M059J (cell line): ENCODE measurements at regions not wholly inside any gene's neighbourhood (a gene's known extent, or its start where the extent isn't known, plus 50 kb on each side); places are given as distances from the start of the nearest gene placed in this dataset.
A peak's percentile ranks its signal among the peaks of the same experiment; 100 is the strongest.
"Not testable (repeated sequence)": the region's sequence is repeated elsewhere in the genome, so short reads cannot be mapped to it uniquely, and the experiment has no call there.

ENCODE experiments used
- DNase-seq: peaks from one replicate; pipeline ENCODE4 v3.0.0-alpha.2; 2012; ENCODE audit warnings: low read depth

- DNase-seq = peak; percentile 80
Measured at GRCh38 chr4:74505355-74505978, 60.5 kb downstream of the AREG start.

GRCh38 chr4:74509363-74509762 lies 64.4 kb downstream of the AREG start:
- DNase-seq = not testable (repeated sequence)

GRCh38 chr4:74516303-74516702 lies 71.4 kb downstream of the AREG start:
- peak; percentile 44 for DNase-seq

GRCh38 chr4:74517996-74518395 lies 73.1 kb downstream of the AREG start:
- no peak for DNase-seq

- no peak for DNase-seq
Measured at GRCh38 chr4:74522251-74522991, 77.5 kb downstream of the AREG start.

GRCh38 chr4:74523096-74523495 lies 78.2 kb downstream of the AREG start:
- DNase-seq = no peak

GRCh38 chr4:74524985-74525384 lies 80.0 kb downstream of the AREG start:
- DNase-seq = no peak

- DNase-seq = peak; percentile 38
Measured at GRCh38 chr4:74527049-74527448, 82.1 kb downstream of the AREG start.

GRCh38 chr4:74528178-74528577 lies 83.2 kb downstream of the AREG start:
- no peak for DNase-seq

- DNase-seq = no peak
Measured at GRCh38 chr4:74529284-74530041, 84.5 kb downstream of the AREG start.

- peak; percentile 81 for DNase-seq
Measured at GRCh38 chr4:74531963-74532794, 87.2 kb downstream of the AREG start.

GRCh38 chr4:74534121-74534520 lies 89.2 kb downstream of the AREG start:
- DNase-seq = no peak

GRCh38 chr4:74534936-74535335 lies 90.0 kb downstream of the AREG start:
- no peak for DNase-seq

GRCh38 chr4:74535512-74535911 lies 90.6 kb downstream of the AREG start:
- no peak for DNase-seq

- no peak for DNase-seq
Measured at GRCh38 chr4:74536557-74536956, 91.6 kb downstream of the AREG start.

GRCh38 chr4:74537459-74537858 lies 92.5 kb downstream of the AREG start:
- no peak for DNase-seq

- no peak for DNase-seq
Measured at GRCh38 chr4:74539044-74539790, 94.3 kb downstream of the AREG start.

- DNase-seq = peak; percentile 54
Measured at GRCh38 chr4:74540193-74540592, 95.3 kb downstream of the AREG start.

- no peak for DNase-seq
Measured at GRCh38 chr4:74541667-74542066, 96.7 kb downstream of the AREG start.

GRCh38 chr4:74543231-74543781 lies 98.4 kb downstream of the AREG start:
- DNase-seq = no peak

GRCh38 chr4:74543983-74544382 lies 99.0 kb downstream of the AREG start:
- DNase-seq = peak; percentile 46
